PFSK-1 (cell line): ENCODE measurements at regions not wholly inside any gene's neighbourhood (a gene's known extent, or its start where the extent isn't known, plus 50 kb on each side); places are given as distances from the start of the nearest gene placed in this dataset.

Experiments used
- FOXP2 ChIP-seq: optimal IDR thresholded peaks from 2 replicates; pipeline ENCODE3; 2011; ENCODE audit warnings: borderline replicate concordance, control low read depth, inconsistent platforms; ENCODE audit not compliant: insufficient read depth; ENCODE audit errors: extremely low read length, extremely low read depth
- POLR2AphosphoS5 ChIP-seq: IDR thresholded peaks from 2 replicates; pipeline ENCODE4 v1.6.1; 2012; ENCODE audit warnings: low read depth, mild to moderate bottlenecking, control low read depth, low read length, moderate library complexity
- REST ChIP-seq, 2 experiments: IDR thresholded peaks; 2 replicates each; pipeline versions ENCODE4 v1.6.1 to v1.8.0; 2011 to 2012; ENCODE audit warnings: low read depth in 2 of 2, low read length in 2 of 2, control low read depth in 1 of 2, inconsistent platforms in 1 of 2, mild to moderate bottlenecking in 1 of 2, moderate library complexity in 1 of 2; ENCODE audit not compliant: insufficient read depth in 1 of 2
- SIN3A ChIP-seq: IDR thresholded peaks from 2 replicates; pipeline ENCODE4 v1.6.1; 2012; ENCODE audit warnings: mild to moderate bottlenecking, low read length, moderate library complexity, borderline replicate concordance; ENCODE audit not compliant: insufficient read depth
- TAF1 ChIP-seq: IDR thresholded peaks from 2 replicates; pipeline ENCODE4 v1.6.1; 2012; ENCODE audit warnings: low read length, control low read depth, borderline replicate concordance; ENCODE audit not compliant: insufficient read depth

GRCh38 chr5:20524991-20525529 is 537.1 kb upstream of the CDH18 start:
- TF ChIP-seq TAF1: no peak
- no peak for TF ChIP-seq POLR2AphosphoS5
- no peak for TF ChIP-seq REST (IDR thresholded peaks at IDR 0.05; ENCODE audit: insufficient read depth in 1 of 2, low read depth in 2 of 2, low read length in 2 of 2)
- no peak for TF ChIP-seq SIN3A
- TF ChIP-seq FOXP2: no peak
